Mesenchymal stem cell (in vitro differentiated cells and primary cell): ENCODE measurements at regions not wholly inside any gene's neighbourhood (a gene's known extent, or its start where the extent isn't known, plus 50 kb on each side); places are given as distances from the start of the nearest gene placed in this dataset.

Experiments used
- DNase-seq: peaks from one replicate; pipeline ENCODE4 v3.0.0-alpha.2; 2013
- H2AFZ ChIP-seq: one replicate; pipeline ENCODE4 v1.6.1; 2013; ENCODE audit warnings: low read depth, mild to moderate bottlenecking, control low read depth, inconsistent platforms, low read length, moderate library complexity
- H2AK5ac ChIP-seq: 2 replicates; pipeline ENCODE4 v1.6.1; 2013; ENCODE audit warnings: low read length, moderate library complexity, mild to moderate bottlenecking, inconsistent platforms; ENCODE audit not compliant: severe bottlenecking
- H2BK120ac ChIP-seq: one replicate; pipeline ENCODE4 v1.6.1; 2013; ENCODE audit warnings: low read depth, mild to moderate bottlenecking, inconsistent platforms, low read length, moderate library complexity
- H2BK12ac ChIP-seq, 2 experiments: one replicate each; pipeline ENCODE4 v1.6.1; 2013; ENCODE audit warnings: inconsistent platforms in 2 of 2, low read length in 2 of 2, mild to moderate bottlenecking in 2 of 2, moderate library complexity in 2 of 2, control low read depth in 1 of 2
- H2BK15ac ChIP-seq: one replicate; pipeline ENCODE4 v1.6.1; 2013; ENCODE audit warnings: mild to moderate bottlenecking, low read depth, inconsistent platforms; ENCODE audit not compliant: poor library complexity, severe bottlenecking
- H2BK5ac ChIP-seq: 2 replicates; pipeline ENCODE4 v1.6.1; 2013; ENCODE audit warnings: low read depth, mild to moderate bottlenecking, low read length, control low read depth, inconsistent platforms; ENCODE audit not compliant: poor library complexity, severe bottlenecking
- H3K14ac ChIP-seq, 2 experiments: one replicate each; pipeline ENCODE4 v1.6.1; 2013; ENCODE audit warnings: inconsistent platforms in 2 of 2, low read length in 2 of 2, control low read depth in 1 of 2, mild to moderate bottlenecking in 1 of 2, moderate library complexity in 1 of 2
- H3K18ac ChIP-seq, 2 experiments: one replicate each; pipeline ENCODE4 v1.6.1; 2013; ENCODE audit warnings: inconsistent platforms in 2 of 2, low read length in 2 of 2, control low read depth in 1 of 2, low read depth in 1 of 2, mild to moderate bottlenecking in 1 of 2
- H3K23ac ChIP-seq, 2 experiments: one replicate each; pipeline ENCODE4 v1.6.1; 2013; ENCODE audit warnings: inconsistent platforms in 2 of 2, low read length in 2 of 2, mild to moderate bottlenecking in 2 of 2, moderate library complexity in 2 of 2, control low read depth in 1 of 2
- H3K27ac ChIP-seq: 2 replicates; pipeline ENCODE4 v1.5.1; 2013; ENCODE audit warnings: mild to moderate bottlenecking, moderate library complexity, low read length, control low read depth, inconsistent platforms; ENCODE audit not compliant: poor library complexity, severe bottlenecking
- H3K27me3 ChIP-seq, 2 experiments: 2 replicates each; pipeline versions ENCODE4 v1.6.1 to v1.7.0; 2013; ENCODE audit warnings: low read length in 2 of 2, mild to moderate bottlenecking in 2 of 2, moderate library complexity in 2 of 2, control low read depth in 1 of 2, inconsistent platforms in 1 of 2; ENCODE audit not compliant: control insufficient read depth in 1 of 2, insufficient read depth in 1 of 2
- H3K36me3 ChIP-seq, 2 experiments: 2 replicates each; pipeline versions ENCODE4 v1.6.1 to v1.7.0; 2013; ENCODE audit warnings: low read length in 2 of 2, control low read depth in 1 of 2, inconsistent platforms in 1 of 2, low read depth in 1 of 2, mild to moderate bottlenecking in 1 of 2; ENCODE audit not compliant: insufficient read depth in 2 of 2, control insufficient read depth in 1 of 2
- H3K4ac ChIP-seq, 2 experiments: one replicate each; pipeline ENCODE4 v1.6.1; 2013; ENCODE audit warnings: inconsistent platforms in 2 of 2, low read length in 2 of 2, mild to moderate bottlenecking in 2 of 2, moderate library complexity in 2 of 2, control low read depth in 1 of 2, low read depth in 1 of 2
- H3K4me1 ChIP-seq: 2 replicates; pipeline ENCODE4 v1.6.1; 2013; ENCODE audit warnings: low read depth, low read length, control low read depth; ENCODE audit not compliant: control insufficient read depth, insufficient read depth
- H3K4me2 ChIP-seq: 2 replicates; pipeline ENCODE4 v1.6.1; 2013; ENCODE audit warnings: low read length, mild to moderate bottlenecking, inconsistent platforms; ENCODE audit not compliant: poor library complexity, severe bottlenecking
- H3K4me3 ChIP-seq, 2 experiments: 2 replicates each; pipeline versions ENCODE4 v1.5.1 to v1.7.0; 2013; ENCODE audit warnings: low read length in 2 of 2, mild to moderate bottlenecking in 2 of 2, control low read depth in 1 of 2, low read depth in 1 of 2; ENCODE audit not compliant: insufficient read depth in 1 of 2
- H3K79me1 ChIP-seq: replicated peaks from 2 replicates; pipeline ENCODE4 v1.6.1; 2013; ENCODE audit warnings: mild to moderate bottlenecking, control low read depth, low read length, inconsistent platforms; ENCODE audit not compliant: poor library complexity, severe bottlenecking
- H3K9ac ChIP-seq: 2 replicates; pipeline ENCODE4 v1.7.0; 2013; ENCODE audit warnings: mild to moderate bottlenecking, low read length, moderate library complexity
- H3K9me3 ChIP-seq: 2 replicates; pipeline ENCODE4 v1.7.0; 2013; ENCODE audit warnings: mild to moderate bottlenecking, low read length; ENCODE audit not compliant: control insufficient read depth
- H4K8ac ChIP-seq: one replicate; pipeline ENCODE4 v1.6.1; 2013; ENCODE audit warnings: inconsistent platforms, mild to moderate bottlenecking, low read length, moderate library complexity
- H4K91ac ChIP-seq: one replicate; pipeline ENCODE4 v1.6.1; 2013; ENCODE audit warnings: mild to moderate bottlenecking, low read length, inconsistent platforms
- WGBS: methylation state at CpG from one replicate; pipeline ENCODE4 v1.1.7; 2013; ENCODE audit warnings: mixed read lengths; 5-methylcytosine and 5-hydroxymethylcytosine counted together

DNA sequence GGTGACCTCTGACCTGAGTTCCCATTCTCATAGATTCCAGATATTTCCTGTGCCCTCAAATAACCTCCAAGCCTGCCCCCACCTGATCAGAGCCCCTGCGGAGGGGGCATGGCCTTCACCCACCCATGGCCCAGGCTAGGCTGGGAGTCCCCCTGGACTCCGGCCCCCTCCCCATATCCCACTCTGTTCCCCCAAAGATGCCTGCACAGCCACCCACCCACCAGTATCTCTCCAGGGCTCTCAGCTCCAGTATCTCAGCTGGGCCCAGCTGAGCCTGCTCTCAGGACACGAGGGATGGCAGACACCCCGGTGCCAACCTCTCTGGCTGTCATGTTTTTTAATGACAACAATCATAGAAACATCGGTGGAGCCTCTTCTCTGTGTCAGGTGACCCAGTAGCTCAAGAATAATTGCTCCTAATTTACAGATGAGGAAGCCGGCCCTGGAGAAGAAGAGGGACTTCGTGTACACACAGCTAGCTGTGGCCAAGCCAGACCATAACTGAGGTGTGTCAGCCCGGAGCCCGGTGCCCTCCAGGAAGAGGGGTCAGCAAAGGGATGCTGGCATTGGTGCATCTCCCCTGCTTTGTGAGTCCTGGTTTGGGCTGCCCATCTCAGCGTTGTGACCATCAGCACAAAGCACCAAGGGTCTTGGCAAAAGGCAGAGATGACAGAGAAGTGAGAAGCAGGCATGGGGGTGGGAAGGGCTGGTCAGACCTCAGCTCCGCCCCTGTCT lies 84.4 kb downstream of the SDC1 start:
- peaks cover 25% of the 10 kb centered on the region for H3K4me1 ChIP-seq
- DNase-seq: no peak
- no peak overlapping the region for H4K91ac ChIP-seq
- no peaks in the 10 kb centered on the region for H3K27me3 ChIP-seq
- no peaks in the 10 kb centered on the region for H3K79me1 ChIP-seq
- no peak overlapping the region for H2BK12ac ChIP-seq
- H2BK5ac ChIP-seq: no peak overlapping the region
- no peak overlapping the region for H2BK15ac ChIP-seq
- H2AFZ ChIP-seq: no peak overlapping the region
- H2BK120ac ChIP-seq: no peak overlapping the region
- H3K18ac ChIP-seq: no peak overlapping the region
- H3K36me3 ChIP-seq: no peaks in the 10 kb centered on the region
- no peaks in the 10 kb centered on the region for H3K9me3 ChIP-seq
- H3K9ac ChIP-seq: no peak overlapping the region
- H2AK5ac ChIP-seq: peak overlapping the region; percentile 12
- H3K23ac ChIP-seq: no peak overlapping the region
- H3K27ac ChIP-seq: no peak overlapping the region
- WGBS: 92% methylated on average over 11 of the region's 11 CpGs
- no peak overlapping the region for H3K4me2 ChIP-seq
- H4K8ac ChIP-seq: peak overlapping the region; percentile 47
- no peak overlapping the region for H3K14ac ChIP-seq
- H3K4me3 ChIP-seq: no peak overlapping the region
- H3K4ac ChIP-seq: no peak overlapping the region

- WGBS: 53% methylated on average over 8 of the region's 9 CpGs
- no peak overlapping the region for H3K4ac ChIP-seq
- H3K14ac ChIP-seq: no peak overlapping the region
- no peak overlapping the region for H3K4me2 ChIP-seq
- no peak overlapping the region for H3K4me3 ChIP-seq
- H3K36me3 ChIP-seq: no peaks in the 10 kb centered on the region
- no peak overlapping the region for H2BK120ac ChIP-seq
- H3K4me1 ChIP-seq: peaks cover 28% of the 10 kb centered on the region
- no peak overlapping the region for H2AFZ ChIP-seq
- H3K27ac ChIP-seq: no peak overlapping the region
- H2AK5ac ChIP-seq: no peak overlapping the region
- no peak overlapping the region for H3K18ac ChIP-seq
- H3K79me1 ChIP-seq: no peaks in the 10 kb centered on the region
- no peaks in the 10 kb centered on the region for H3K27me3 ChIP-seq
- H2BK5ac ChIP-seq: no peak overlapping the region
- no peak overlapping the region for H2BK15ac ChIP-seq
- H3K9me3 ChIP-seq: no peaks in the 10 kb centered on the region
- H4K8ac ChIP-seq: no peak overlapping the region
- no peak overlapping the region for H4K91ac ChIP-seq
- no peak overlapping the region for H3K23ac ChIP-seq
- DNase-seq: no peak
- H2BK12ac ChIP-seq: peak overlapping the region in 1 of 2 experiments; percentile 29
- H3K9ac ChIP-seq: peak overlapping the region; percentile 1
These were observed 85.3 kb downstream of the SDC1 start for GRCh38 chr2:20139407-20140172.

DNA sequence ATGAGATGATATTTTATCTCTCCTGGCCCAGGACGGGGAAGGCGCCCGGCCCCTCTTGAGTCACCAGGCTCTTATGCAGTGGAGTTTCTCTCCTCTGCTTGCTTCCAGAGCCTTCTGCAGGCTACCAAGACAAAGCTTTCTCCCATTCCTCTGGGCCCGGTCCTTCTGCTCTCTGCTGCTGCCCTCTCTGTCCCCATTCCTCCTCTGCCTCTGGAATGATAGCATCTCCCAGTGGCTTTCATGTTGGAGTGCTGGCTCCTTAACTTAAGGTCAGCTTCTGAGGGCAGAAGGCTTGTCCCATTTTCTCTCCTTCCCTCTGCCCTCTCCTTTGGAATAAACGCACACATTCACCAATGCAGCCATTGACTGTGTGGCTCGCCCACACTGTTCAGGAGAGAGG lies 86.2 kb downstream of the SDC1 start:
- H3K4me1 ChIP-seq: peaks cover 28% of the 10 kb centered on the region
- no peaks in the 10 kb centered on the region for H3K9me3 ChIP-seq
- H3K4me2 ChIP-seq: no peak overlapping the region
- H3K79me1 ChIP-seq: no peaks in the 10 kb centered on the region
- H4K91ac ChIP-seq: no peak overlapping the region
- H3K36me3 ChIP-seq: no peaks in the 10 kb centered on the region
- no peak for DNase-seq
- H2BK5ac ChIP-seq: no peak overlapping the region
- H2BK15ac ChIP-seq: no peak overlapping the region
- peaks cover 0 to 5% of the 10 kb centered on the region in 2 experiments for H3K27me3 ChIP-seq
- peak overlapping the region; percentile 1 for H3K9ac ChIP-seq
- no peak overlapping the region for H3K4me3 ChIP-seq
- H3K4ac ChIP-seq: peak overlapping the region in 1 of 2 experiments; percentile 13
- no peak overlapping the region for H4K8ac ChIP-seq
- no peak overlapping the region for H2AK5ac ChIP-seq
- H2BK12ac ChIP-seq: no peak overlapping the region
- no peak overlapping the region for H2AFZ ChIP-seq
- no peak overlapping the region for H3K23ac ChIP-seq
- no peak overlapping the region for H3K27ac ChIP-seq
- H3K18ac ChIP-seq: no peak overlapping the region
- H3K14ac ChIP-seq: no peak overlapping the region
- 41% methylated on average over 6 of the region's 6 CpGs for WGBS
- H2BK120ac ChIP-seq: no peak overlapping the region

- H3K4ac ChIP-seq: no peak overlapping the region
- no peak overlapping the region for H3K23ac ChIP-seq
- no peak overlapping the region for H3K27ac ChIP-seq
- H2BK15ac ChIP-seq: no peak overlapping the region
- no peak overlapping the region for H2AK5ac ChIP-seq
- no peak overlapping the region for H2AFZ ChIP-seq
- no peak overlapping the region for H3K9ac ChIP-seq
- no peak overlapping the region for H4K91ac ChIP-seq
- no peak overlapping the region for H2BK5ac ChIP-seq
- no peak overlapping the region for H2BK12ac ChIP-seq
- H3K79me1 ChIP-seq: no peaks in the 10 kb centered on the region
- no peak overlapping the region for H3K18ac ChIP-seq
- peaks cover 26% of the 10 kb centered on the region for H3K4me1 ChIP-seq
- peaks cover 0 to 10% of the 10 kb centered on the region in 2 experiments for H3K27me3 ChIP-seq
- H4K8ac ChIP-seq: no peak overlapping the region
- no peak overlapping the region for H2BK120ac ChIP-seq
- no peak overlapping the region for H3K4me2 ChIP-seq
- H3K9me3 ChIP-seq: no peaks in the 10 kb centered on the region
- H3K14ac ChIP-seq: no peak overlapping the region
- no peaks in the 10 kb centered on the region for H3K36me3 ChIP-seq
- no peak overlapping the region for H3K4me3 ChIP-seq
- WGBS: 94% methylated on average over 8 of the region's 8 CpGs
- no peak for DNase-seq
These were observed 86.5 kb upstream of the LAPTM4A start for GRCh38 chr2:20137884-20138283.
